Eye (tissue), 1 donor: ENCODE measurements at regions not wholly inside any gene's neighbourhood (a gene's known extent, or its start where the extent isn't known, plus 50 kb on each side); places are given as distances from the start of the nearest gene placed in this dataset.
"Not testable (repeated sequence)": the region's sequence is repeated elsewhere in the genome, so short reads cannot be mapped to it uniquely, and the experiment has no call there.

Source experiments
- DNase-seq: peaks from one replicate; pipeline ENCODE4 v3.0.0-alpha.2; 2015

GRCh38 chr2:129004940-129005490 lies 686.3 kb upstream of the HS6ST1 start:
- DNase-seq: no peak

DNA sequence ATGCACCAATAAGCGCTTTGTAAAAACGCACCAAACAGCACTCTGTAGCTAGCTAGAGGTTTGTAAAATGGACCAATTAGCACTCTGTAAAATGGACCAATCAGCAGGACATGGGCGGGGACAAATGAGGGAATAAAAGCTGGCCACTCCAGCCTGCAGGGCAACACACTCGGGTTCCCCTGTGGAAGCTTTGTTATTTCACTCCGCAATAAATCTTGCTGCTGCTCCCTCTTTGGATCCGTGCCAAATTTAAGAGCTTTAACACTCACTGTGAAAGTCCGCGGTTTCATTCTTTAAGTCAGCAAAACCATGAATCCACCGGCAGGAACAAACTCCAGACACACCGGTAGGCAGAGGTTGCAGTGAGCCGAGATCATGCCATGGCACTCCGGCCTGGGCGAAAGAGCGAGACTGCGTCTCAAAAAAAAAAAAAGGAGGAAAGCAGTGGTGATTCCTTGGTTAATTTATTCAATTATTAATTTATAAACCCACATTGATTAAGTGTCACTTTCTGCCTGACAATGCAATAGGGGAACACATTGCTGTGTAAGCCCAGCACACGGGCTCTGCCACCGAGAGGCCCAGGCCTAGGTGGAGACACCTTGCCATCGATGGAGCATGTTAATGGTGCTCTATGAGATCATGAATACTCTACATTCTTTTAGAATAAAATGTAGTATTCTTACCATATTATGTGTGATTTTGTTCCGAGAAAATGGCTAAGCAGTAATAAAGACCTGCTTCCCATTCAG lies 687.6 kb upstream of the HS6ST1 start:
- DNase-seq: no peak

DNA sequence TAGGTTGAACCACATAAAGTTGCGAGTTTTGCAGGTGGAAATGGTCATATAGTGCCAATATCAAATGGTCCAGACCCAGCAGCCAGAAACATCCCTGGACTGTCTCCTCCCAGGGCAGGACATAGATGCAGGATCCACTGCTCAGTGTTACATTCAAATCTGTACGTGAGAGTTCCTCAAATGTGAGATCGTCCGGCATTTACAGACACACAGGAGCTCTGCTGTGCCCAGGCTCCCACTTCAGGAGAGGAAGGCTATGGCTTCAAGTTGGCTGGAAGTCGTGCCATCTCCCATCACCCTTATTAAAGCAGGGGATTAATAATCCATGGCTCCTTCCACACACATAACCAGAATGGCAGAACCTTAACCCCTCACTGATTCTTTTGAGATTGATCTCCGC lies 688.2 kb upstream of the HS6ST1 start:
- no peak for DNase-seq

GRCh38 chr2:129008055-129008880 lies 689.6 kb upstream of the HS6ST1 start:
- no peak for DNase-seq

- no peak for DNase-seq
Measured at GRCh38 chr2:129008881-129009554, 690.4 kb upstream of the HS6ST1 start.

GRCh38 chr2:129009555-129010146 lies 691.0 kb upstream of the HS6ST1 start:
- DNase-seq: no peak

DNA sequence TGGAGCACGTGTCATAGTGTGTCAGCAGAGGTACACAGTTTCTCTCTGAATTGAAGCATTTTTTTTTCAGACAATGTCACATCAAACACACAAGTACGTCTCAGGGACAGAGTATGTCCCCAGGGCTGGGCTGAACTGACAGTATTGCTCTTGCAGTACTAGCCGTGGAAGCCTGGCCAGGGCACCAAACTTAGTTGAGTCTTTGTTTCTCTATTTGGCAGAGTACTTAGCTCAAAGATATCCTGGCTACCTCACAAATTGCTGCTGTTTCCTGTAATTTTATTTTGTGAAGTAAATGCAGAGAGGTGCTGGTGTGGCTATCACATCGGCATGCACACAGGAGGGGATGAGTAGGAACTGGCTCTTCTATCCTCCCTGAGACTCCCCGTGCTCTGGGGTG lies 691.6 kb upstream of the HS6ST1 start:
- no peak for DNase-seq

DNA sequence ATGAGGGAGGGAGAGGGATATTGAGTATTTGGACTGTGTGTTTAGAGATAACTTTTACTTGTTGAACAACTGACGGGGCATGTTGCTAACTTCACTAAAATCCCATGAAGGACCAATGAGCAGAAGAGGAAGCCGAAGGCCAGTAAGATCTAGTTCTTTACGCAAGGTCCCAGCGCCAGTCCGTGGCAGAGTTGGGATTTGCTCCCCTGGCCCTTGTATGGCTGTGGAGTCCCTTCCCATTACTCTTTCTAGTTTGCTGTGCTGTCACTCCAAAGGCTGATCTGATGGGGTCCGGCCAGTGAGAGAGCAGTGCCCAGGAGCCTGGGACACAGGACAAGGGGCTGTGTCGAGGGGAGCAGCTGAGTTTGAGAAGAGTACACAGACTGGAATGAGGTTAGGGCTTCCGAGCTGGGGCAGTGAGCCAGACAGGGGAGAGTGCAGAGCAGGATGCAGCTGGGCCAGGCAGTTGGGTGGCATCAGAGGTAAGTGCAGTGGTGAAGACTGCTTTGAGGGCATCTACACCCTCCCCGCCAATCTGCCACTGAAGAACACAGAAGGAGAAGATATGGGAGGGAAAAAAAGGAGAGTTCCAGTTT lies 692.9 kb upstream of the HS6ST1 start:
- no peak for DNase-seq

DNA sequence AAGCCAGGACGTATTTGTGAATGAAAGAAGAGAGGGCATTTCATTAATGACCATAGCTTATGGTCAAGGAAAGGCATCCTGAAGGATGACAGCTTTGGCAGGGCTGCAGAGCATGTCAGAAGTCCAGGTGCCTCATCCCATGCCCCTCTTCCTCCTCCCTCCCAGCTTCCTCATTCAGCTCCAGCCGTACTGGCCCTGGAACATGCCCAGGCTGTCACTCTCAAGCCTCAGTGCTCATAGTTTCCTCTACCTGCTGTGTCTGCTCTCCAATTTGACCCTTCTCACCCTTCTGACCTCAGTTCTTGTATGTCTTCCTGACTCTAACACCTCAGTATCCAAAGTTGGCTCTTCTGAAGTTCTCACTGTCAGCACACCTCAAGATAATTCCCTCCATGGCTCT lies 695.8 kb upstream of the HS6ST1 start:
- DNase-seq: no peak

DNA sequence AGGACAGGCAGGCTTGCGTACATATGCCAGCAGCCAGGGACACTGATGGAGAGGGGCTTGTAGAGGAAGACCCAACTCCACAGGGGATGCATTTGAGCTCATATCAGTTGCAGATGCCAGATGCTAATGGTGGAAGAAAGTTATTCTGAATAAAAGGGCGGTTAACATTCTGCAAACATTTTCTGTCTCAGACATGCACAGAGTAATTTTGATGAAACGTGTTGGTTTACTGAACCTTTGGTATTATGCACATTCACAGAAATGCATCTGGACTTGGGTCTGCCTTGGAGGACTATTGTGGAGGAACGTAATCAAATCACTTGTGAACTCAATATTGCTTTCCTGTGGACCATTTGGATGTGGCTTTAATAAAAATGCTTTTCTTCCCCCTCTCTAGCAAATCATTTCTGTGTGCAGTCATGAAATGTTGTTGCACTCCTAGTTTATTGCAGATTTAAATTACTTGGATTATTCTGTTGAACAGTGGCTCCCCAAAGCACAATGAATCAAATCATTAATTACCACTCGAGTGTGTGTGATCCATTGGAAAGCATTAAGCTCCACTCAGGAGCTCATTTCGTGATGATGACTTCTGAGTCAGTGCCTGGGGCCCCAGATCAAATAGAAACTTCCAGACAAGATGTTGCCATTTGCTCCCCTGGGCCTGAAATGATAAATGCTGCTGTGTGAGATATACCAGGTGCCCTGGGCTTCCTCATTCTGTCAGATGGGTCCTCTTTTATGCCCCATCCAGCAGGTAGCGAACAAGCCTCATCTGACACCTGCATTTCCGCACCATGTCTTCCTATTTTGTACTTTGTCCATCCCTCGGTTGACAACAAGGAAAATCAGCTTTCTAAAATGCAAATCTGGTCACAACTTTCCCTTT lies 697.0 kb upstream of the HS6ST1 start:
- no peak for DNase-seq

DNA sequence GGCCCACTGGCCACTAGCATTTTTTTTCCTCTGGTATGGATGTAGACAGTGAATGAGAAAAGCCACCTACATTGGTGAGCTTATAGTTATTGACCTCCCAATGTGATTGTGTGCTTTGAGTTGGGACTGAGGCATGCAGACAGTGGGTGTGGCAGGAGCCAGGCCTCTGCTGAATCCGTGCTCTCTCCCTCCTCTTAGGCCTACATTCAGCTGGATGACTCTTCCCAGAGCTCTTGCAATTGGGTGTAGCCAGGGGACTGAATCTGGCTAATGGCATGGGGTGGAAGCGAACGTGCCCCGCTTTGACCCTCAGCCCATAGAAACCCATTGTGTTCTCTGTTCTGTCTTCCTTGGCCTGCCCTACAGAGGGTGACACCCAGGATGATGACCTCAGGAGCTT lies 698.3 kb upstream of the HS6ST1 start:
- DNase-seq: no peak

DNA sequence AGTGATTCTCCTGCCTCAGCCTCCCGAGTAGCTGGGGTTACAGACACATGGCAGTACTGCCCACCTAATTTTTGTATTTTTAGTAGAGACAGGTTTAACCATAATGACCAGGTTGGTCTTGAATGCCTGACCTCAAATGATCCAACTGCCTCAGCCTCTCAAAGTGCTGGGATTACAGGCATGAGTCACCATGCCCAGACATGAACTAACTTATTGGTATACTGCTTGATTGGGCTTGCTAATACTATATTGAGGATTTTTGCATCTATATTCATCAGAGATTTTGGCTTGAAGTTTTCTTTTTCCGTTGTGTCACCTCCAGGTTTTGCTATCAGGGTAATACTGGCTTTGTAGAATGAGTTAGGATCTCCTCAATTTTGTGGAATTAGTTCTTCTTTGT lies 706.1 kb upstream of the HS6ST1 start:
- DNase-seq: no peak

DNA sequence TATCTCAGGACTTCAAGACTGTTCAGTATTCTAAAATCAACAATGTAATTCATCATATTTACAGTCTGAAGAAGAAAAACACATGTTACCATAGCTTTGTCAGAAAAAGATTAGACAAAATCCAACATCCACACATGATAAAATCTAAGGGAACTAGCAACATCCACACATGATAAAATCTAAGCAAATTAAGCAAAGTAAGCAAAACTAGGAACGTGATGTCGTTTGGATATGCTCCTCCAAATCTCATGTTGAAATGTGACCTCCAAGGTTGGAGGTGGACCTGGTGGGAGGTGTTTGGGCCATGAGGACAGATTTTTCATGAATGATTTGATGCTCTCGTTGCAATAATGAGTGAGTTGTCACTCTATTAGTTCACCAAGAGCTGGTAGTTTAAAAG lies 717.3 kb upstream of the HS6ST1 start:
- DNase-seq: no peak

- DNase-seq: not testable (repeated sequence)
Measured at GRCh38 chr2:129043677-129044076, 725.0 kb upstream of the HS6ST1 start.

- not testable (repeated sequence) for DNase-seq
Measured at GRCh38 chr2:129046475-129046874, 727.8 kb upstream of the HS6ST1 start.

DNA sequence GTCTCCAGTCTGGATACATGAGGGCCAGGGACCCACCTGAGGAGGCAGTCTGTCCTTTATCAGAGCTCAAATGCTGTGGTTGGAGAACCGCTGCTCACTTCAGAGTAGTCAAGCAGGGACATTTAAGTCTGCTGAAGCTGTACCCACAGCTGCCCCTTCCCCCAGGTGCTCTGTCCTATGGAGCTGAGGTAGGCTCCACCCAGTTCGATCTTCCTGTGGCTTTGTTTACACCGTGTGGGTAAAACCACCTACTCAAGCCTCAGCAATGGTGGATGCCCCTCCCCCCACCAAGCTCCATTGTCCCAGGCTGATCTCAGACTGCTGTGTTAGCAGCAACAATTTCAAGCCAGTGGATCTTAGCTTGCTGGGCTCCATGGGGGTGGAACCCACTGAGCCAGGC lies 731.4 kb upstream of the HS6ST1 start:
- DNase-seq: no peak

DNA sequence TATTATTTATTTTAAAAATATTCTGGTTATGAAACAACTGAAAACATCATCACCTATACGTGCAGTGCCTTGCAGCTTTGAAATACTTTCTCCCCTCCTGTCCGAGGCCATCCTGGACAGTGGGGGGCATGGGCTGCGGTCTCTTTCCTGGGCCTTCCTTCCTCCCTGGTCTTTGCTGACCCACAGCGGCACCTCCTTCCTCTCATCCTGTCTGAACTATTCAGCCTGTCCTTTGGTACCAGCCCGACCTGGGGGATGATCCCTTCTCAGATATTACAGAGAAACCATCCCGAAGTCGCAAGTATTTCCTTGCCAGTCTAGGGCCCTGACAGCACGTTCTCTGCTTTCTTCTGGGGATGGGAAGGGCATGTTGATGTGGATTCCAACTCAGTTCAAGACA lies 736.6 kb upstream of the HS6ST1 start:
- DNase-seq: no peak

GRCh38 chr2:129055824-129056223 lies 737.2 kb upstream of the HS6ST1 start:
- peak; percentile 59 for DNase-seq

- no peak for DNase-seq
Measured at GRCh38 chr2:129056309-129056958, 737.8 kb upstream of the HS6ST1 start.

DNA sequence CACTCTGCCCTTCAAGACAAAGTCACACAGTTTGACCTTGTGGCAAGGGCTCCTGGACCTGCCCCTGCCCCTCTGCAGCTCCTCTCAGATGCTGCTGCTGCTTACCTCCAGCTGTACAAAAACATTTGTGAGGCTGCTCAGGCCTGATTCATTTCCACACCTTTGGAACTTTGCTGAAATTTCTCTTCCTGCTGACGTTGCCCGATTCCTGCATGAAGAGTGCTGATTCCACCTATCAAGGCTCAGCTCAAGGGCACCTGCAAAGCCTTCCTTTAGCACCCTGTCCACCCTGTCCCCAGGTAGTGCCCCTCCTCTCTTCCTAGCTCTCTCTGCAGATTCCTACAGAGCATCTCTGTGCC lies 738.3 kb upstream of the HS6ST1 start:
- DNase-seq: no peak

- no peak for DNase-seq
Measured at GRCh38 chr2:129058981-129059380, 740.3 kb upstream of the HS6ST1 start.
